ENCODE measurements at regions not wholly inside any gene's neighbourhood (a gene's known extent, or its start where the extent isn't known, plus 50 kb on each side); places are given as distances from the start of the nearest gene placed in this dataset.

DNA sequence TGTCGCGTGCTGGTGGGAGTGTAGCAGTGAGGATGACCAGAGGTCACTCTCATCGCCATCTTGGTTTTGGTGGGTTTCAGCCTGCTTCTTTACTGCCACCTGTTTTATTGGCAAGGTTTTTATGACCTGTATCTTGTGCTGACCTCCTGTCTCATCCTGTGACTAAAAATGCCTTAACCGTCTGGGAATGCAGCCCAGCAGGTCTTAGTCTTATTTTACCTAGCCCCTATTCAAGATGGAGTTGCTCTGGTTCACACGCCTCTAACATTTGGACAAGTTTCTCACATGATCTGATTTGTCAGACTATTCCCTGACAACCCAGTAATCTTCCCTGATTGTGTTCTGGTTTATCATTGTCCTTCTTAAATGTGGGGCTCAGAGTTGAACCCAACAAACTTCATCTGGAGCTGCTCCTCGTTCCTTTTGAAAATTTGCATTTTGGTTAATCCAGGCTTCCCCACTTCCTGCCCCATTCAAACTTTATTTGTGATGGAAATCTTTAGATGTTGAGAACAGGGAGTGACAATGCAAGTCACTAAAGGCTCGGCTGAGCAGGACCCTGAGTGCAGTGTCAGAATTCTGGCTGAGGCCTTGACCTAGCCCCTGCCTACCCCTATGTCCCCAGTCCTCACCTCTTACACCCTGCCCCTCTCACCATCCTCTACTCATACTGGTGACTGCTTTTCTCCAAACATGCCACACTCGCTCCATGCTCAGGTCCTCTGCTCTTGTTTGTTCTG lies 226.8 kb downstream of the STIM2 start:
- Histone ChIP-seq H3K27me3 (ENCODE audit: control insufficient read depth, insufficient read depth, low read length) (peaks cover 22% of the 10 kb centered on the region), H3K36me3 (ENCODE audit: control insufficient read depth, insufficient read depth, low read length) (no peaks in the 10 kb centered on the region), H3K4me3 (ENCODE audit: low read depth, low read length) (no peak overlapping the region)
- TF ChIP-seq, protein P1, sequence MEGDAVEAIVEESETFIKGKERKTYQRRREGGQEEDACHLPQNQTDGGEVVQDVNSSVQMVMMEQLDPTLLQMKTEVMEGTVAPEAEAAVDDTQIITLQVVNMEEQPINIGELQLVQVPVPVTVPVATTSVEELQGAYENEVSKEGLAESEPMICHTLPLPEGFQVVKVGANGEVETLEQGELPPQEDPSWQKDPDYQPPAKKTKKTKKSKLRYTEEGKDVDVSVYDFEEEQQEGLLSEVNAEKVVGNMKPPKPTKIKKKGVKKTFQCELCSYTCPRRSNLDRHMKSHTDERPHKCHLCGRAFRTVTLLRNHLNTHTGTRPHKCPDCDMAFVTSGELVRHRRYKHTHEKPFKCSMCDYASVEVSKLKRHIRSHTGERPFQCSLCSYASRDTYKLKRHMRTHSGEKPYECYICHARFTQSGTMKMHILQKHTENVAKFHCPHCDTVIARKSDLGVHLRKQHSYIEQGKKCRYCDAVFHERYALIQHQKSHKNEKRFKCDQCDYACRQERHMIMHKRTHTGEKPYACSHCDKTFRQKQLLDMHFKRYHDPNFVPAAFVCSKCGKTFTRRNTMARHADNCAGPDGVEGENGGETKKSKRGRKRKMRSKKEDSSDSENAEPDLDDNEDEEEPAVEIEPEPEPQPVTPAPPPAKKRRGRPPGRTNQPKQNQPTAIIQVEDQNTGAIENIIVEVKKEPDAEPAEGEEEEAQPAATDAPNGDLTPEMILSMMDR (IDR thresholded peaks at IDR 0.05; ENCODE audit: insufficient read depth, low read length, poor library complexity, severe bottlenecking) = no peak
- no peak for DNase-seq (ENCODE audit: low read depth)

DNA sequence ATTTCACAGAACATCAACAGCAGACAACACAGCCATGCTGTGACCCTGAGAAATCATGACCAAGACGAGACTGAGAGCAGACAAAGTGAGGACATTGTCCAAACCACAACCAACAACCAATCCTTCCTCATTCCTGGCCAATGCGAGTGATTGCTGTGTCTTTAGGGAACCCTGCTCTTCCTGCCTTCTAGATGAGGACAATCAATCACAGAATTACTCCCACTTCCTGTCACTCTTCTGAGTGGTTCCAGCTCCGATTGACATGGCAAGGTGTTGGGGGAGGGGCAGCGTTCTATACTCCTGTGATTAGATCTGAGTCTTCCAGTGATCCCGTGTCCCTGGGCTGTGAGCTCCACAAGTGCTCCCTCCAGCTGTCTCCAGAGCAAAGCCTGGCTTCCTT lies 227.8 kb downstream of the STIM2 start:
- TF ChIP-seq, protein P1 (IDR thresholded peaks at IDR 0.05; ENCODE audit: insufficient read depth, low read length, poor library complexity, severe bottlenecking) = no peak
- Histone ChIP-seq H3K36me3 (ENCODE audit: control insufficient read depth, insufficient read depth, low read length) (no peaks in the 10 kb centered on the region), H3K4me3 (ENCODE audit: low read depth, low read length) (no peak overlapping the region), H3K27me3 (ENCODE audit: control insufficient read depth, insufficient read depth, low read length) (peaks cover 21% of the 10 kb centered on the region)
- no peak for DNase-seq (ENCODE audit: low read depth)

DNA sequence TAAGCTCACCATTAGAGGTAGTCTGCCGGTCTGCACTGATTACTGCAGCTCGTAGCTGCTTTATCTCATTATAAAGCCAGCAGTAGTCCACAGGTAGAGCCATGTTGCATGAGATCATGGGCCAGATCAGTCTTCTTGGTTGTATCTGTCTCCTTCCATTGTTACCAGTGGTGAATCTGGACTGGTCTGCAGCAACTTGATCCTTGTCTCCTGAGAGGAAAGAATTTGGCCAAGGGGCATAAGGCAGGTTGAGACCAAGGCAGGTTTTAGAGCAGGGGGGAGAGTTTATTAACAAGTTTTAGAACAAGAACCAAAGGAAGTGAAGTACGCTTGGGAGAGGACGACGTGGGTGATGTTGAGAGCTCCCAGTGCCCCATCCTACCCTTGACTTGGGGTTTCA lies 228.5 kb downstream of the STIM2 start:
- no peak for DNase-seq (ENCODE audit: low read depth)
- H3K27me3 ChIP-seq (ENCODE audit: control insufficient read depth, insufficient read depth, low read length) = peaks cover 17% of the 10 kb centered on the region
- H3K36me3 ChIP-seq (ENCODE audit: control insufficient read depth, insufficient read depth, low read length) = no peaks in the 10 kb centered on the region
- TF ChIP-seq, protein P1 (IDR thresholded peaks at IDR 0.05; ENCODE audit: insufficient read depth, low read length, poor library complexity, severe bottlenecking) = no peak
- no peak overlapping the region for H3K4me3 ChIP-seq (ENCODE audit: low read depth, low read length)

DNA sequence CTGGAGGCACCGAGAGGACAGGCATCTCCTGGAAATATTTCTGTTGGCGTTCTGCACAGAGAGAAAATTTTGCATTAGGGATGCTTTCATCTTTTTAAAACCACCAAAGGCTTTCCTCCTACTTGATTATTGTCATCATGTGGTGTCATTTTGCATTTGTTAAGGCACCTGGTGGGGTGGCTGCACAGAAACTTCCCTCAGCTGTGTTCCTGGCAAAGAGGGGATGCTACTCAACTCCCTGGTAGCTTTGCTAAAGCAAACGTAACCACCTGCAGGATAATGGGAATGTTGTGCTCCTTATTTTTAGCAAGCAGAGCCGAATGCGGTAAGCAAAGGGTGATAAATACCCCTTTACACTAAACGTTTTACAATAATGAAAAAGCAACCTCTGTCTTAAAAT lies 229.8 kb downstream of the STIM2 start:
- DNase-seq (ENCODE audit: low read depth) = no peak
- Histone ChIP-seq H3K27me3 (ENCODE audit: control insufficient read depth, insufficient read depth, low read length) (peaks cover 16% of the 10 kb centered on the region), H3K36me3 (ENCODE audit: control insufficient read depth, insufficient read depth, low read length) (no peaks in the 10 kb centered on the region), H3K4me3 (ENCODE audit: low read depth, low read length) (no peak overlapping the region)
- TF ChIP-seq, protein P1 (IDR thresholded peaks at IDR 0.05; ENCODE audit: insufficient read depth, low read length, poor library complexity, severe bottlenecking) = no peak

DNA sequence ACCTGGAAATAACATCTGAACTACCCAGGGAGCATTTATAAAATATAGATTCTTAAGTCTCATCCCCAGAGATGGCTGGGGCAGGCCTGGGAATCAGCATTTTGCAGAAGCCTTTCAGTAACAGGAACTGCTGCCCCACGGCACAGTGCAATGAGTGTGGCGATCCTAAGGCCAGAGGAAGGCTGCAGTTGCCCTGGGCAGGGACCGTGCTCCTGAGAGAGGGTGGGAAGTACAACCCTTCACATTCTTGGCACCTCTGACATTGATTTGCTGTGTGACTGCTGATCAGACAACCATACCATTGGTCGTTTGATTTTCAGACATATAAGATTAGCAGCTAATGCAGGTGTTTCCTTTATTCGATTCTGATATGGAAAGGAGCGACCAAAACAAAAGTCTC lies 233.6 kb downstream of the STIM2 start:
- DNase-seq (ENCODE audit: low read depth) = no peak
- TF ChIP-seq, protein P1 (IDR thresholded peaks at IDR 0.05; ENCODE audit: insufficient read depth, low read length, poor library complexity, severe bottlenecking) = no peak
- Histone ChIP-seq H3K27me3 (ENCODE audit: control insufficient read depth, insufficient read depth, low read length) (peaks cover 12% of the 10 kb centered on the region), H3K4me3 (ENCODE audit: low read depth, low read length) (no peak overlapping the region), H3K36me3 (ENCODE audit: control insufficient read depth, insufficient read depth, low read length) (no peaks in the 10 kb centered on the region)

DNA sequence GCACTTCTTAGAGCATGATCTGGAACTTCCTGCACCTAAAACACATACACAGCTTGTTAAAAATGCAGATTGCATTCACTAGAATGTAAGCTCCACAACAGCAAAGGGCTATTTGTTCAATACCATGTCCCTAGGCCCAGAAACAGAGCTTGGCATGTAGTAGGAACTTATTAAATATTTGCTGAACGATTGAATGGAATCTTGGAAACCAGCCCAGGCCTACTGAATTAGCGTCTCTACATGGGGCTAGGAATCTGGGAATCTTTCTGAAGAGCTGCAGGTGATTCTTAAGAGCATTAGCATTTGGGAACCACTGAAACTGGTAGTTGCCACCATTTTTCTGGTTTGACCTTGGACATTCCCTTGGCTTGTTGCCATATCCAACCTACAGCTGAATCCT lies 234.1 kb downstream of the STIM2 start:
- no peak for DNase-seq (ENCODE audit: low read depth)
- H3K27me3 ChIP-seq (ENCODE audit: control insufficient read depth, insufficient read depth, low read length) = peaks cover 11% of the 10 kb centered on the region
- TF ChIP-seq, protein P1 (IDR thresholded peaks at IDR 0.05; ENCODE audit: insufficient read depth, low read length, poor library complexity, severe bottlenecking) = no peak

More for the DNA sequence above, 234.1 kb downstream of the STIM2 start:
- no peaks in the 10 kb centered on the region for H3K36me3 ChIP-seq (ENCODE audit: control insufficient read depth, insufficient read depth, low read length)
- H3K4me3 ChIP-seq (ENCODE audit: low read depth, low read length) = no peak overlapping the region
